Adrenal gland (tissue), 9 donors: ENCODE measurements at regions not wholly inside any gene's neighbourhood (a gene's known extent, or its start where the extent isn't known, plus 50 kb on each side); places are given as distances from the start of the nearest gene placed in this dataset.

Experiments used
- DNase-seq, 7 donors: peaks; one replicate each; pipeline ENCODE4 v3.0.0-alpha.2; 2019 to 2020
- H3K27ac ChIP-seq, 5 donors: fragments of 200-600 bp; sonication (generic) in 4 of 5; 1 replicate in 3 of 5; 2 replicates in 2 of 5; pipeline versions ENCODE4 v1.5.1 to v1.8.0; 2016 to 2020; ENCODE audit warnings: mild to moderate bottlenecking in 1 of 5
- H3K27me3 ChIP-seq: fragments of 200-600 bp; 2 replicates; pipeline ENCODE4 v1.8.0; 2021
- H3K36me3 ChIP-seq, 2 donors: fragments of 200-600 bp; replicated peaks in 1 of 2; 1 replicate in 1 of 2; 2 replicates in 1 of 2; pipeline versions ENCODE4 v1.5.1 to v1.8.0; 2018 to 2022
- H3K4me1 ChIP-seq, 2 donors: fragments of 200-600 bp; replicated peaks in 1 of 2; 1 replicate in 1 of 2; 2 replicates in 1 of 2; pipeline versions ENCODE4 v1.5.1 to v1.8.0; 2018 to 2021
- H3K4me3 ChIP-seq, 4 donors: fragments of 200-600 bp; sonication (generic) in 3 of 4; one replicate each; pipeline ENCODE4 v1.5.1; 2016 to 2018
- H3K9me3 ChIP-seq, 3 donors: fragments of 200-600 bp; sonication (generic) in 1 of 3; replicated peaks in 1 of 3; 1 replicate in 2 of 3; 2 replicates in 1 of 3; pipeline versions ENCODE4 v1.5.1 to v1.8.0; 2016 to 2021
- POLR2A ChIP-seq, 2 donors: fragments of 450-650 bp; IDR thresholded peaks; one replicate each; pipeline ENCODE4 v1.6.1; 2017; ENCODE audit warnings: antibody characterized with exemption in 2 of 2, mild to moderate bottlenecking in 2 of 2, moderate library complexity in 1 of 2
- WGBS, 4 donors: extraction: QIAGEN DNeasy Blood & Tissue Kit in 2 of 4; methylation state at CpG; one replicate each; pipeline versions ENCODE4 v1.1.5 to v1.1.7; 2013 to 2017; 5-methylcytosine and 5-hydroxymethylcytosine counted together
- intact Hi-C, 2 donors: fragments of 100-400 bp; cut with DNase I; formaldehyde crosslinking; loops; one replicate each; pipeline versions ENCODE4 v1.14.1 to v1.15.0; 2022 to 2023
- TF ChIP-seq, protein P1 (sequence below), 6 experiments: fragments of 450-650 bp in 4 of 6; fragments of 200-600 bp in 2 of 6; sonication (generic) in 1 of 6; IDR thresholded peaks; 1 replicate in 5 of 6; 2 replicates in 1 of 6; pipeline versions ENCODE4 v1.5.1 to v1.8.0; 2016 to 2021; ENCODE audit warnings: antibody characterized with exemption in 6 of 6, mild to moderate bottlenecking in 2 of 6, moderate library complexity in 1 of 6
- donor health status: healthy with polysubstance abuse.
- donor health status: Bipolar disorder and iron deficiency.
- donor health status: DM: yes; HTN: yes; CAD: no.
- donor health status: DM: no; HTN: no; CAD: no.
- donor health status: DM: no; HTN: no; CAD: no.

DNA sequence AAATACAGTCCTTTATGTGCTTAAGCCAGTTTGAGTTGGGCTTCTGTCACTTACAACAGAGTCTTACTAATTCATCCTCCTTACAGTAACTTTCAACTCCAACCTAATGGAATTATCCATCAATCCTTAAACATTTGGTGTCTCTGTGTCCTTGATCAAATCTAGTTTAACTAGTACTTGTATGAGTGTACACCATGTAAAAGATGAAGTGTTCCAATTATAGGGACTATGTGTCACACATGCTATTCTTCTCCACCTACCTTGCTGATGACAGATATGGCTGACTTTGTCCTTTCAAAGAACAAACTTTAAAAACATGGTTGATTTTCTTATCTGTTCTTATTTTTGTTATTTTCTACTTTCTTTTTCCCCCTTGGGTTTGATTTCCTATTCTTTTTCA, 60.4 kb upstream of the NBPF3 start:
- Histone ChIP-seq H3K27me3 (peaks cover 14% of the 10 kb centered on the region), H3K27ac (no peak overlapping the region), H3K4me1 (no peaks in the 10 kb centered on the region), H3K4me3 (no peak overlapping the region), H3K9me3 (no peaks in the 10 kb centered on the region), H3K36me3 (no peaks in the 10 kb centered on the region)
- intact Hi-C loops, result loop anchor here (10.0 kb wide), 2 partner anchors 115 to 195 kb away; no protein-coding TSS in a partner anchor
- TF ChIP-seq, protein P1, sequence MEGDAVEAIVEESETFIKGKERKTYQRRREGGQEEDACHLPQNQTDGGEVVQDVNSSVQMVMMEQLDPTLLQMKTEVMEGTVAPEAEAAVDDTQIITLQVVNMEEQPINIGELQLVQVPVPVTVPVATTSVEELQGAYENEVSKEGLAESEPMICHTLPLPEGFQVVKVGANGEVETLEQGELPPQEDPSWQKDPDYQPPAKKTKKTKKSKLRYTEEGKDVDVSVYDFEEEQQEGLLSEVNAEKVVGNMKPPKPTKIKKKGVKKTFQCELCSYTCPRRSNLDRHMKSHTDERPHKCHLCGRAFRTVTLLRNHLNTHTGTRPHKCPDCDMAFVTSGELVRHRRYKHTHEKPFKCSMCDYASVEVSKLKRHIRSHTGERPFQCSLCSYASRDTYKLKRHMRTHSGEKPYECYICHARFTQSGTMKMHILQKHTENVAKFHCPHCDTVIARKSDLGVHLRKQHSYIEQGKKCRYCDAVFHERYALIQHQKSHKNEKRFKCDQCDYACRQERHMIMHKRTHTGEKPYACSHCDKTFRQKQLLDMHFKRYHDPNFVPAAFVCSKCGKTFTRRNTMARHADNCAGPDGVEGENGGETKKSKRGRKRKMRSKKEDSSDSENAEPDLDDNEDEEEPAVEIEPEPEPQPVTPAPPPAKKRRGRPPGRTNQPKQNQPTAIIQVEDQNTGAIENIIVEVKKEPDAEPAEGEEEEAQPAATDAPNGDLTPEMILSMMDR (IDR thresholded peaks at IDR 0.05), result no peak
- TF ChIP-seq POLR2A (IDR thresholded peaks at IDR 0.05), result no peak
- no peak for DNase-seq

DNA sequence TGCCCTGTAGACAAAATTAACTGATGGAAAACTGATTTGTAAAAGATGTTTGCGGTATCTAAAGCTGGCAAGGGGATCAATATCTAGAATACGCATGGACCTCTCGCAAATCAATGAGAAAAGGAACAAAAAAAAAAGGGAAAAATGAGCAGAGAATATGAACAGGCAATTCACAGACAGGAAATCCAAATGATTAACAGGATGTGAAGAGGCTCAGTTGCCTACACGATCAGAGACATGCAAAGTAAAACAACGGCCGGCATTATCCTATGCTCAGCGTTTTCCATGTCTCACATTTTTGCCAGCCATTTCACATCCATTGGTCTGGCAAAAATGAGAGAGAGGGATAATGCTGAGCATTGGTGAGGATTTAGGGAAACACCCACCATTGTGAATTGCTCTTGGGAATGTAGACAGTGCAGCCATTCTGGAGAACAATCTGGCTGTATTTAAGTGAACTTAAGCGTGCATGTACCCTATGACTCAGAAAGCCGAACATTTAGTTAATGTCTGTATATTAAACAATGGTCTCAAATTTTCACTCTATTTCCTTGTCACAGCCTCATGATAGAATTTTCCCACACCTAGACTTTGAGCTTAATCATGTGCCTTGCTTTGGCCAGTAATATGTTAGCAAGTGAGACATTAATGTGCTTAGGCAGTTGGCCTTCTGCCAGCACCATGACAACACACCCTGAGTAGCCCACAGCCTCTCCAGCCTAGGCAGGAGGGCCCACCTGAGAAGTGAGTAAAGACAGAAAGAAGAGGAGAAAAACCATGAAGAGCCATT, 61.0 kb upstream of the NBPF3 start:
- Histone ChIP-seq H3K4me1 (no peaks in the 10 kb centered on the region), H3K27me3 (peaks cover 14% of the 10 kb centered on the region), H3K36me3 (no peaks in the 10 kb centered on the region), H3K4me3 (no peak overlapping the region), H3K27ac (no peak overlapping the region), H3K9me3 (no peaks in the 10 kb centered on the region)
- no peak for TF ChIP-seq POLR2A (IDR thresholded peaks at IDR 0.05)
- no peak for DNase-seq
- intact Hi-C loops, result loop anchor here (10.0 kb wide), 2 partner anchors 116 to 196 kb away; no protein-coding TSS in a partner anchor
- 85 to 91% (median 89%) methylated on average over 9 of the region's 9 CpGs for WGBS, 4 donors

DNA sequence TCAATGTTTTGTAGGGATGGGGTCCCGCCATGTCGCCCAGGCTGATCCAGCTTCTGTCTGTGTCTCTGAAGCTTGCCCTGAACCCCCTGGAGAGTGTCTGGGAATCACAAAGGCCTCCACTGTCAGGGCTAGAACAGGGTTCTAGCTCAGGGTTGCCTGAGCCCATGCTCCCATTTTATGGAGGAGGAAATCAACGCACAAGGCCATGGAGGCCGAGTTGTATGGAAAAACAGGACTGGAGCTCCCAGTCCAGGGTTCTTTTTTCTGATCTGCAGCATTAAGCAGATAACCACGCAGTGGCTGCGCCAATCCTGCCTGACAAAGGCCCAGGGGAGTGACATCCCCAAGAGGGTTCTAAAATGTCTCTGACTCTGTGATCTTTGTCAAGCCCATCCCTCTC, 67.6 kb upstream of the NBPF3 start:
- Histone ChIP-seq H3K27me3 (no peaks in the 10 kb centered on the region), H3K4me1 (peaks cover 0 to 6% of the 10 kb centered on the region in 2 donors), H3K4me3 (no peak overlapping the region), H3K9me3 (no peaks in the 10 kb centered on the region), H3K27ac (no peak overlapping the region), H3K36me3 (no peaks in the 10 kb centered on the region)
- intact Hi-C loops, result loop anchor here (5.0 to 10.0 kb wide), 3 partner anchors 122 to 285 kb away; no protein-coding TSS in a partner anchor
- 84 to 98% (median 92%) methylated on average over 4 to 6 of the region's 6 CpGs for WGBS, 4 donors
- TF ChIP-seq, protein P1 (IDR thresholded peaks at IDR 0.05), result no peak
- no peak for TF ChIP-seq POLR2A (IDR thresholded peaks at IDR 0.05)
- DNase-seq, result no peak

DNA sequence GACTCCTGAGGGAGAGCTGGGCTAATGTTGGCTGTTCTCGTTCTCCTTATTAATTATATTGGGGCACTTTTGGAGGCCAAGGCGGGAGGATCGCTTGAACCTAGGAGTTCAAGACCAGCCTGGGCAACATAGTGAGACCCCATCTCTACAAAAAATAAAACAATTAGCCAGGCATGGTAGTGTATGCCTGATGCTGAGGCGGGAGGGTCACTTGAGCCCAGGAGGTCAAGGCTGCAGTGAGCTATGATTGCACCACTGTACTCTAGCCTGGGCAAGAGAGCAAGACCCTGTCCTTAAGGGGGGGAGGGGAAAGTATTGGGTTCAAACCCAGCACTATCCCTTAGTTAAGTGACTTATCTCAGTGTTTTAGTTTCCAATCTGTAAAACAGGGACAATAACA, 70.0 kb upstream of the NBPF3 start:
- intact Hi-C loops, result loop anchor here (2.0 to 10.0 kb wide), 4 partner anchors 125 to 287 kb away; no protein-coding TSS in a partner anchor
- peaks cover 0 to 6% of the 10 kb centered on the region in 2 donors for H3K4me1 ChIP-seq
- no peak for DNase-seq
- WGBS, 4 donors, result 61 to 88% (median 65%) methylated on average over 3 to 4 of the region's 4 CpGs
- no peak for TF ChIP-seq POLR2A (IDR thresholded peaks at IDR 0.05)
- TF ChIP-seq, protein P1 (IDR thresholded peaks at IDR 0.05), result no peak
- H3K36me3 ChIP-seq, result no peaks in the 10 kb centered on the region
- H3K9me3 ChIP-seq, result no peaks in the 10 kb centered on the region
- no peaks in the 10 kb centered on the region for H3K27me3 ChIP-seq
- H3K4me3 ChIP-seq, result no peak overlapping the region
- no peak overlapping the region for H3K27ac ChIP-seq
